HL-60 (cell line): ENCODE measurements at regions not wholly inside any gene's neighbourhood (a gene's known extent, or its start where the extent isn't known, plus 50 kb on each side); places are given as distances from the start of the nearest gene placed in this dataset.

Experiments used
- DNase-seq, 2 experiments: peaks; one replicate each; pipeline ENCODE4 v3.0.0-alpha.2; 2010 to 2020; ENCODE audit warnings: low read depth in 1 of 2, low spot score in 1 of 2
- H3K27ac ChIP-seq: fragments of 250-450 bp; sonication (Bioruptor Pico); replicated peaks from 2 replicates; pipeline ENCODE4 v1.5.1; 2020; ENCODE audit warnings: mild to moderate bottlenecking, moderate library complexity
- H3K27me3 ChIP-seq: fragments of 250-450 bp; sonication (Bioruptor Pico); 2 replicates; pipeline ENCODE4 v1.5.1; 2021; ENCODE audit warnings: mild to moderate bottlenecking, moderate library complexity; ENCODE audit not compliant: insufficient read depth, poor library complexity, severe bottlenecking
- H3K4me3 ChIP-seq: replicated peaks from 2 replicates; pipeline ENCODE4 v1.5.1; 2011; ENCODE audit warnings: mild to moderate bottlenecking, control low read depth, low read length; ENCODE audit not compliant: insufficient read depth
- GABPA ChIP-seq: IDR thresholded peaks from 2 replicates; pipeline ENCODE4 v1.6.1; 2012; ENCODE audit warnings: low read depth
- POLR2AphosphoS5 ChIP-seq: IDR thresholded peaks from 2 replicates; pipeline ENCODE4 v1.6.1; 2012; ENCODE audit warnings: low read depth
- SPI1 ChIP-seq: IDR thresholded peaks from 2 replicates; pipeline ENCODE4 v1.6.1; 2012; ENCODE audit warnings: low read depth, mild to moderate bottlenecking, borderline replicate concordance
- TF ChIP-seq, protein P1 (sequence below): IDR thresholded peaks from one replicate; pipeline ENCODE4 v1.5.1; 2011; ENCODE audit warnings: low read length, control low read depth, inconsistent platforms; ENCODE audit not compliant: insufficient read depth
- TF ChIP-seq, protein P2 (sequence below): IDR thresholded peaks from 2 replicates; pipeline ENCODE4 v1.6.1; 2012; ENCODE audit warnings: low read depth; ENCODE audit not compliant: insufficient replicate concordance

DNA sequence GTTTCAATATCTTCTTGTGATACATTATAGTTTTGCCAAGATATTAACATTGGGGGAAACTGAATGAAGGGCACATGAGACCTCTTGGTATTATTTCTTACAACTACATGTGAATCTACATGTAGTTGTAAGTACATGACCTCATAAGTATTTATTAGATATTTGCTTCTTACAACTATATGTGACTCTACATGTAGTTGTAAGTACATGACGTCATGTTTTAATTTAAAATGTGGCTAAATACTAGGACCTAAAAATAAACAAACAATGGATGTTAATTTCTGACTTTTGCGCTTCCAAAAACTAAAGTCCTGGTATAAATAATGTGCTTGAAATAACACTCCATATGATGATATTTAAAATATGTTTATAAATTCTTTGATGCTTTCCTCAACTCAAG is 190.2 kb downstream of the CBLL2 start:
- Histone ChIP-seq H3K27me3 (no peaks in the 10 kb centered on the region), H3K27ac (no peak overlapping the region), H3K4me3 (no peak overlapping the region)
- DNase-seq, result no peak
- TF ChIP-seq SPI1 (no peak), POLR2AphosphoS5 (no peak), GABPA (no peak)
- TF ChIP-seq, protein P1, sequence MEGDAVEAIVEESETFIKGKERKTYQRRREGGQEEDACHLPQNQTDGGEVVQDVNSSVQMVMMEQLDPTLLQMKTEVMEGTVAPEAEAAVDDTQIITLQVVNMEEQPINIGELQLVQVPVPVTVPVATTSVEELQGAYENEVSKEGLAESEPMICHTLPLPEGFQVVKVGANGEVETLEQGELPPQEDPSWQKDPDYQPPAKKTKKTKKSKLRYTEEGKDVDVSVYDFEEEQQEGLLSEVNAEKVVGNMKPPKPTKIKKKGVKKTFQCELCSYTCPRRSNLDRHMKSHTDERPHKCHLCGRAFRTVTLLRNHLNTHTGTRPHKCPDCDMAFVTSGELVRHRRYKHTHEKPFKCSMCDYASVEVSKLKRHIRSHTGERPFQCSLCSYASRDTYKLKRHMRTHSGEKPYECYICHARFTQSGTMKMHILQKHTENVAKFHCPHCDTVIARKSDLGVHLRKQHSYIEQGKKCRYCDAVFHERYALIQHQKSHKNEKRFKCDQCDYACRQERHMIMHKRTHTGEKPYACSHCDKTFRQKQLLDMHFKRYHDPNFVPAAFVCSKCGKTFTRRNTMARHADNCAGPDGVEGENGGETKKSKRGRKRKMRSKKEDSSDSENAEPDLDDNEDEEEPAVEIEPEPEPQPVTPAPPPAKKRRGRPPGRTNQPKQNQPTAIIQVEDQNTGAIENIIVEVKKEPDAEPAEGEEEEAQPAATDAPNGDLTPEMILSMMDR, result no peak
- TF ChIP-seq, protein P2, sequence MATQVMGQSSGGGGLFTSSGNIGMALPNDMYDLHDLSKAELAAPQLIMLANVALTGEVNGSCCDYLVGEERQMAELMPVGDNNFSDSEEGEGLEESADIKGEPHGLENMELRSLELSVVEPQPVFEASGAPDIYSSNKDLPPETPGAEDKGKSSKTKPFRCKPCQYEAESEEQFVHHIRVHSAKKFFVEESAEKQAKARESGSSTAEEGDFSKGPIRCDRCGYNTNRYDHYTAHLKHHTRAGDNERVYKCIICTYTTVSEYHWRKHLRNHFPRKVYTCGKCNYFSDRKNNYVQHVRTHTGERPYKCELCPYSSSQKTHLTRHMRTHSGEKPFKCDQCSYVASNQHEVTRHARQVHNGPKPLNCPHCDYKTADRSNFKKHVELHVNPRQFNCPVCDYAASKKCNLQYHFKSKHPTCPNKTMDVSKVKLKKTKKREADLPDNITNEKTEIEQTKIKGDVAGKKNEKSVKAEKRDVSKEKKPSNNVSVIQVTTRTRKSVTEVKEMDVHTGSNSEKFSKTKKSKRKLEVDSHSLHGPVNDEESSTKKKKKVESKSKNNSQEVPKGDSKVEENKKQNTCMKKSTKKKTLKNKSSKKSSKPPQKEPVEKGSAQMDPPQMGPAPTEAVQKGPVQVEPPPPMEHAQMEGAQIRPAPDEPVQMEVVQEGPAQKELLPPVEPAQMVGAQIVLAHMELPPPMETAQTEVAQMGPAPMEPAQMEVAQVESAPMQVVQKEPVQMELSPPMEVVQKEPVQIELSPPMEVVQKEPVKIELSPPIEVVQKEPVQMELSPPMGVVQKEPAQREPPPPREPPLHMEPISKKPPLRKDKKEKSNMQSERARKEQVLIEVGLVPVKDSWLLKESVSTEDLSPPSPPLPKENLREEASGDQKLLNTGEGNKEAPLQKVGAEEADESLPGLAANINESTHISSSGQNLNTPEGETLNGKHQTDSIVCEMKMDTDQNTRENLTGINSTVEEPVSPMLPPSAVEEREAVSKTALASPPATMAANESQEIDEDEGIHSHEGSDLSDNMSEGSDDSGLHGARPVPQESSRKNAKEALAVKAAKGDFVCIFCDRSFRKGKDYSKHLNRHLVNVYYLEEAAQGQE, result no peak

DNA sequence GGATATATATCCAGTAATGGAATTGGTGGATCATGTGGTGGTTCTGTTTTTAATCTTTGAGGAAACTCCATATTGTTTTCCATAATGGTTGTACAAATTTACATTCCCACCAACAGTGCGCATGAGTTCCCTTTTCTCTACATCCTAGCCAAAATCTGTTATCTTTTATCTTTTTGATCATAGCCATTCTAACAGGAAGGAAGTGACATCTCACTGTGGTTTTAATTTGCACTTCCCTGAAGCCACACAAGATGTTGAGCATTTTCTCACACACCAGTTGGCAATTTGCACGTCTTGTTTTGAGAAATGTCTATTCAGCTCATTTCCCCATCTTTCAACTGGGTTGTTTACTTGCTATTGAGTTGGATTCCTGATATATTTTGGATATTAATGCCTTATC is 194.9 kb downstream of the CBLL2 start:
- Histone ChIP-seq H3K4me3 (no peak overlapping the region), H3K27me3 (no peaks in the 10 kb centered on the region), H3K27ac (no peak overlapping the region)
- TF ChIP-seq GABPA (no peak), SPI1 (peak; percentile 42; the same call in 1 of the 2 replicates)
- DNase-seq, result peak in 1 of 2 experiments; percentile 1

DNA sequence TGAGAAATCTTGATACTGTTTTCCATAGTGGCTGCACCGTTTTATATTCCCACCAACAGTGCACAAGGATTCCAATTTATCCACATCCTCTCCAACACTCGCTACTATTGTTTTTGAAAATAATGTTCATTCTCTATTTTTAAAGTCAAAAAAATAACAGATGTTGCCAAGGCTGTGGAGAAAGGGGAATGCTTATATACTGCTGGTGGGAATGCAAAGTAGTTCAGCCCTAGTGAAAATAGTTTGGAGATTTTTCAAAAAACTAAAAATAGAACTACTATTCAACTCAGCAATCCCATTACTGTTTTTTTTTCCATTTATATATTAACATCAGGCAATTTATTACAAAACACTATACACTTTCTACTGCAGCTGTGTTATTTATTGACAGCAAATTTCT is 208.7 kb downstream of the CBLL2 start:
- TF ChIP-seq, protein P2, result no peak
- TF ChIP-seq SPI1, result no peak
- TF ChIP-seq GABPA, result no peak
- TF ChIP-seq, protein P1, result no peak
- TF ChIP-seq POLR2AphosphoS5, result no peak
- no peak overlapping the region for H3K4me3 ChIP-seq
- no peak overlapping the region for H3K27ac ChIP-seq
- no peak for DNase-seq
- H3K27me3 ChIP-seq, result no peaks in the 10 kb centered on the region

DNA sequence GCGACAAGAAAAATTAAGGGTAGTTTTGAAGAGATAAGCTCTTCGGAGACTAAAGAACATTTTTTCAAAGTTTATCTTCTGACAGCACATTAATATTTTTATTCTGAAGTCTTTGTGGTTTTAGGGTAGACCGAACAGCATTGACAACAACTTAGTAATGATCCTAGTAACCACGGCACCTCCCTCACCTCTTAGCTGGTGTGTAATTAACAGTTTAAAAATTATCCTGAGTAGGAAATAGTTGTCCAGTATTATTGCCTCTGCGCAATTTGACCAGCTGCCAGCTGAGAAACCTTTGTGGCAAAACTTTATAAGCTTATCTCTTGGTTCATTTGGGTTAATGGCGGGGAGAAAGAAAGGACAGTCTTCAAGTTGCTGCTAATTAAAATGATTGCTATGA is 213.6 kb downstream of the CBLL2 start:
- no peak for TF ChIP-seq GABPA
- no peak for TF ChIP-seq POLR2AphosphoS5
- H3K27me3 ChIP-seq, result no peaks in the 10 kb centered on the region
- DNase-seq, result no peak
- H3K27ac ChIP-seq, result no peak overlapping the region
- H3K4me3 ChIP-seq, result no peak overlapping the region

DNA sequence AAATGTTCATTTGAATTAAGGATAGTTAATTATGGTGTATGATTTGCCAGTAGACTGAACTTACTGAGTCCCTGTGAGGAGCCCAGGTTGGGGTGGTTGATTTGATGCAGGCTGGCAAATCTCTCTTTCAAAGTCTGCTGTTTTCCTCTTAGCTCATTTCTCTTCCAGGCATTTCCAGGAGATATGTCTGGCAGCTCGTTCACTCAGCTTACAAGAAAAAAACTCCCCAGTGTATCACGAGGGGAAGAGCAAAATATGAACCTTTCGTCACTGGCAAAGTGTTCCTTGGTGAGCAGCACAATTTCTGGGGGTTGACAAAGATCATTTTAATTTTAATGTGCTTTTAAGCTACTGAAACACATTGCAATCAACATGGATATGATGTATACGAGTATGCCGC is 244.2 kb downstream of the CBLL2 start:
- DNase-seq, result no peak
- no peak overlapping the region for H3K4me3 ChIP-seq
- TF ChIP-seq, protein P2, result no peak
- TF ChIP-seq GABPA, result no peak
- TF ChIP-seq, protein P1, result no peak
- no peak for TF ChIP-seq SPI1
- TF ChIP-seq POLR2AphosphoS5, result no peak
- H3K27ac ChIP-seq, result no peak overlapping the region
- H3K27me3 ChIP-seq, result no peaks in the 10 kb centered on the region
